Suprapubic skin (tissue), 4 donors: ENCODE measurements at regions not wholly inside any gene's neighbourhood (a gene's known extent, or its start where the extent isn't known, plus 50 kb on each side); places are given as distances from the start of the nearest gene placed in this dataset.
A peak's percentile ranks its signal among the peaks of the same experiment; 100 is the strongest.

ENCODE experiments used
- DNase-seq, 2 donors: peaks; one replicate each; pipeline ENCODE4 v3.0.0-alpha.2; 2019; ENCODE audit warnings: low spot score in 2 of 2
- H3K27ac ChIP-seq: fragments of 200-600 bp; sonication (generic); one replicate; pipeline ENCODE4 v1.5.1; 2019
- H3K27me3 ChIP-seq: fragments of 200-600 bp; sonication (generic); one replicate; pipeline ENCODE4 v1.5.1; 2019
- H3K36me3 ChIP-seq: fragments of 200-600 bp; sonication (generic); one replicate; pipeline ENCODE4 v1.5.1; 2019
- H3K4me1 ChIP-seq: fragments of 200-600 bp; sonication (generic); one replicate; pipeline ENCODE4 v1.5.1; 2019
- H3K4me3 ChIP-seq: fragments of 200-600 bp; sonication (generic); one replicate; pipeline ENCODE4 v1.5.1; 2019; ENCODE audit warnings: mild to moderate bottlenecking
- H3K9me3 ChIP-seq: fragments of 200-600 bp; sonication (generic); one replicate; pipeline ENCODE4 v1.5.1; 2019
- CTCF ChIP-seq, 2 donors: fragments of 200-600 bp in 1 of 2; fragments of 450-650 bp in 1 of 2; sonication (generic) in 1 of 2; IDR thresholded peaks; one replicate each; pipeline ENCODE4 v1.5.1; 2016 to 2019; ENCODE audit warnings: antibody characterized with exemption in 2 of 2, mild to moderate bottlenecking in 1 of 2, moderate library complexity in 1 of 2
- EP300 ChIP-seq: sonication (generic); formaldehyde crosslinking; IDR thresholded peaks from one replicate; pipeline ENCODE4 v1.6.1; 2017; ENCODE audit warnings: antibody characterized with exemption
- POLR2A ChIP-seq, 2 donors: fragments of 450-650 bp; IDR thresholded peaks; one replicate each; pipeline ENCODE4 v1.6.1; 2017; ENCODE audit warnings: antibody characterized with exemption in 2 of 2, mild to moderate bottlenecking in 2 of 2, moderate library complexity in 2 of 2
- POLR2AphosphoS5 ChIP-seq, 3 donors: sonication (generic); formaldehyde crosslinking; IDR thresholded peaks; one replicate each; pipeline ENCODE4 v1.6.1; 2017; ENCODE audit warnings: antibody characterized with exemption in 3 of 3
- WGBS: methylation state at CpG from one replicate; pipeline ENCODE4 v1.1.5; 2018; 5-methylcytosine and 5-hydroxymethylcytosine counted together

- 31% methylated on average over 6 of the region's 10 CpGs for WGBS
- Histone ChIP-seq H3K4me3 (no peak overlapping the region), H3K4me1 (peaks cover 37% of the 10 kb centered on the region), H3K27ac (peak overlapping the region; percentile 82), H3K36me3 (no peaks in the 10 kb centered on the region), H3K9me3 (no peaks in the 10 kb centered on the region), H3K27me3 (no peaks in the 10 kb centered on the region)
- peak; percentile 87 to 88 for DNase-seq
- TF ChIP-seq POLR2AphosphoS5 (IDR thresholded peaks at IDR 0.05) (peak in 2 of 3 donors; percentile 9 to 28), CTCF (IDR thresholded peaks at IDR 0.05) (no peak)
Observed at GRCh38 chr19:29098863-29099481, 114.0 kb downstream of the UQCRFS1 start.

GRCh38 chr19:29098091-29098490 is 114.9 kb downstream of the UQCRFS1 start:
- peaks cover 37% of the 10 kb centered on the region for H3K4me1 ChIP-seq
- H3K4me3 ChIP-seq, result no peak overlapping the region
- H3K36me3 ChIP-seq, result no peaks in the 10 kb centered on the region
- no peaks in the 10 kb centered on the region for H3K9me3 ChIP-seq
- peak overlapping the region; percentile 82 for H3K27ac ChIP-seq
- TF ChIP-seq POLR2AphosphoS5 (IDR thresholded peaks at IDR 0.05) (no peak), POLR2A (IDR thresholded peaks at IDR 0.05) (no peak), EP300 (no peak), CTCF (IDR thresholded peaks at IDR 0.05) (no peak)
- WGBS, result 54% methylated on average over 8 of the region's 8 CpGs
- no peak for DNase-seq
- H3K27me3 ChIP-seq, result no peaks in the 10 kb centered on the region

- TF ChIP-seq CTCF (IDR thresholded peaks at IDR 0.05), result no peak
Observed at GRCh38 chr19:29096896-29097295, 116.1 kb downstream of the UQCRFS1 start.

GRCh38 chr19:29093553-29093908 is 119.4 kb downstream of the UQCRFS1 start:
- Histone ChIP-seq H3K27me3 (no peaks in the 10 kb centered on the region), H3K36me3 (no peaks in the 10 kb centered on the region), H3K27ac (no peak overlapping the region), H3K9me3 (no peaks in the 10 kb centered on the region), H3K4me3 (no peak overlapping the region), H3K4me1 (peaks cover 17% of the 10 kb centered on the region)
- no peak for DNase-seq
- TF ChIP-seq EP300 (no peak), POLR2AphosphoS5 (IDR thresholded peaks at IDR 0.05) (no peak), CTCF (IDR thresholded peaks at IDR 0.05) (no peak), POLR2A (IDR thresholded peaks at IDR 0.05) (no peak)
- 88% methylated on average over 5 of the region's 6 CpGs for WGBS

More at GRCh38 chr19:29096896-29097295, 116.1 kb downstream of the UQCRFS1 start:
- WGBS, result 61% methylated on average over 2 of the region's 2 CpGs
- no peak for DNase-seq
- no peak overlapping the region for H3K27ac ChIP-seq
- no peaks in the 10 kb centered on the region for H3K36me3 ChIP-seq
- H3K4me3 ChIP-seq, result no peak overlapping the region
- no peaks in the 10 kb centered on the region for H3K9me3 ChIP-seq
- H3K4me1 ChIP-seq, result peaks cover 37% of the 10 kb centered on the region
- H3K27me3 ChIP-seq, result no peaks in the 10 kb centered on the region

GRCh38 chr19:29092712-29093552 is 120.0 kb downstream of the UQCRFS1 start:
- peaks cover 11% of the 10 kb centered on the region for H3K4me1 ChIP-seq
- H3K4me3 ChIP-seq, result no peak overlapping the region
- H3K9me3 ChIP-seq, result no peaks in the 10 kb centered on the region
- no peaks in the 10 kb centered on the region for H3K36me3 ChIP-seq
- H3K27me3 ChIP-seq, result no peaks in the 10 kb centered on the region
- TF ChIP-seq POLR2AphosphoS5 (IDR thresholded peaks at IDR 0.05), result no peak
- no peak for DNase-seq
- no peak overlapping the region for H3K27ac ChIP-seq
- 89% methylated on average over 40 of the region's 41 CpGs for WGBS
